ENCODE measurements at regions not wholly inside any gene's neighbourhood (a gene's known extent, or its start where the extent isn't known, plus 50 kb on each side); places are given as distances from the start of the nearest gene placed in this dataset.

GRCh38 chr18:78239090-78239457, 740.5 kb upstream of the SALL3 start:
- Histone ChIP-seq H3K27me3 (ENCODE audit: control insufficient read depth, insufficient read depth, low read length) (no peaks in the 10 kb centered on the region), H3K4me3 (replicated peaks in 1 of 4; ENCODE audit: control extremely low read depth in 1 of 4, insufficient read depth in 1 of 4, low read depth in 3 of 4, low read length in 4 of 4) (no peak overlapping the region), H3K4me1 (ENCODE audit: control insufficient read depth, extremely low read depth, insufficient read depth, low read length) (no peaks in the 10 kb centered on the region), H3K9ac (ENCODE audit: insufficient read depth, low read length) (no peak overlapping the region), H3K36me3 (ENCODE audit: control insufficient read depth, insufficient read depth, low read length) (no peaks in the 10 kb centered on the region), H3K27ac (ENCODE audit: insufficient read depth, low read length) (no peak overlapping the region), H4K20me1 (ENCODE audit: control insufficient read depth, extremely low read depth, insufficient read depth, low read length) (no peaks in the 10 kb centered on the region), H3K79me2 (ENCODE audit: control insufficient read depth, insufficient read depth, low read length) (no peaks in the 10 kb centered on the region), H3K4me2 (ENCODE audit: extremely low read depth, insufficient read depth, low read length) (no peak overlapping the region), H3K9me3 (ENCODE audit: control insufficient read depth, insufficient read depth, low read depth, low read length) (peaks cover 3% of the 10 kb centered on the region), H2AFZ (ENCODE audit: low read length) (no peak overlapping the region)
- no peak for DNase-seq (ENCODE audit: low read depth in 2 of 2)
- no peak for TF ChIP-seq CTCF (conservative IDR thresholded peaks at IDR 0.05 in 1 of 2, IDR thresholded peaks at IDR 0.05 in 1 of 2; ENCODE audit: low read depth in 1 of 2, low read length in 2 of 2)
- TF ChIP-seq EZH2 (IDR thresholded peaks at IDR 0.05; ENCODE audit: low read length, missing control alignments): no peak

- TF ChIP-seq CTCF (conservative IDR thresholded peaks at IDR 0.05 in 1 of 2, IDR thresholded peaks at IDR 0.05 in 1 of 2; ENCODE audit: low read depth in 1 of 2, low read length in 2 of 2) (no peak), EZH2 (IDR thresholded peaks at IDR 0.05; ENCODE audit: low read length, missing control alignments) (no peak)
- Histone ChIP-seq H3K4me1 (ENCODE audit: control insufficient read depth, extremely low read depth, insufficient read depth, low read length) (no peaks in the 10 kb centered on the region), H3K27me3 (ENCODE audit: control insufficient read depth, insufficient read depth, low read length) (no peaks in the 10 kb centered on the region), H4K20me1 (ENCODE audit: control insufficient read depth, extremely low read depth, insufficient read depth, low read length) (no peaks in the 10 kb centered on the region), H3K79me2 (ENCODE audit: control insufficient read depth, insufficient read depth, low read length) (no peaks in the 10 kb centered on the region), H2AFZ (ENCODE audit: low read length) (no peak overlapping the region), H3K4me2 (ENCODE audit: extremely low read depth, insufficient read depth, low read length) (no peak overlapping the region), H3K36me3 (ENCODE audit: control insufficient read depth, insufficient read depth, low read length) (no peaks in the 10 kb centered on the region), H3K9me3 (ENCODE audit: control insufficient read depth, insufficient read depth, low read depth, low read length) (peaks cover 3% of the 10 kb centered on the region), H3K4me3 (replicated peaks in 1 of 4; ENCODE audit: control extremely low read depth in 1 of 4, insufficient read depth in 1 of 4, low read depth in 3 of 4, low read length in 4 of 4) (no peak overlapping the region), H3K27ac (ENCODE audit: insufficient read depth, low read length) (no peak overlapping the region), H3K9ac (ENCODE audit: insufficient read depth, low read length) (no peak overlapping the region)
- DNase-seq (ENCODE audit: low read depth in 2 of 2): no peak
Observed at GRCh38 chr18:78240101-78240500, 739.5 kb upstream of the SALL3 start.

GRCh38 chr18:78240627-78241252, 738.9 kb upstream of the SALL3 start:
- Histone ChIP-seq H2AFZ (ENCODE audit: low read length) (no peak overlapping the region), H3K4me1 (ENCODE audit: control insufficient read depth, extremely low read depth, insufficient read depth, low read length) (no peaks in the 10 kb centered on the region), H3K4me2 (ENCODE audit: extremely low read depth, insufficient read depth, low read length) (no peak overlapping the region), H3K27me3 (ENCODE audit: control insufficient read depth, insufficient read depth, low read length) (no peaks in the 10 kb centered on the region), H3K36me3 (ENCODE audit: control insufficient read depth, insufficient read depth, low read length) (no peaks in the 10 kb centered on the region), H3K9ac (ENCODE audit: insufficient read depth, low read length) (no peak overlapping the region), H4K20me1 (ENCODE audit: control insufficient read depth, extremely low read depth, insufficient read depth, low read length) (no peaks in the 10 kb centered on the region), H3K4me3 (replicated peaks in 1 of 4; ENCODE audit: control extremely low read depth in 1 of 4, insufficient read depth in 1 of 4, low read depth in 3 of 4, low read length in 4 of 4) (no peak overlapping the region), H3K27ac (ENCODE audit: insufficient read depth, low read length) (no peak overlapping the region), H3K79me2 (ENCODE audit: control insufficient read depth, insufficient read depth, low read length) (no peaks in the 10 kb centered on the region), H3K9me3 (ENCODE audit: control insufficient read depth, insufficient read depth, low read depth, low read length) (peaks cover 3% of the 10 kb centered on the region)
- no peak for TF ChIP-seq EZH2 (IDR thresholded peaks at IDR 0.05; ENCODE audit: low read length, missing control alignments)
- TF ChIP-seq CTCF (conservative IDR thresholded peaks at IDR 0.05 in 1 of 2, IDR thresholded peaks at IDR 0.05 in 1 of 2; ENCODE audit: low read depth in 1 of 2, low read length in 2 of 2): no peak
- DNase-seq (ENCODE audit: low read depth in 2 of 2): no peak

All from fibroblast of lung (primary cell).